GM12864 (cell line): ENCODE measurements at regions not wholly inside any gene's neighbourhood (a gene's known extent, or its start where the extent isn't known, plus 50 kb on each side); places are given as distances from the start of the nearest gene placed in this dataset.

ENCODE experiments used
- DNase-seq: peaks from one replicate; pipeline ENCODE4 v3.0.0-alpha.2; 2011; ENCODE audit warnings: low read depth
- H3K4me3 ChIP-seq: 2 replicates; pipeline ENCODE4 v1.5.1; 2011; ENCODE audit warnings: mild to moderate bottlenecking, low read depth, low read length, control low read depth
- CTCF ChIP-seq: IDR thresholded peaks from 2 replicates; pipeline ENCODE4 v1.5.1; 2011; ENCODE audit warnings: low read depth, mild to moderate bottlenecking, moderate library complexity, low read length, control low read depth, inconsistent platforms; ENCODE audit errors: missing control alignments

GRCh38 chr2:200244111-200244510 is 62.4 kb upstream of the SPATS2L start:
- DNase-seq = no peak
- H3K4me3 ChIP-seq = no peak overlapping the region
- TF ChIP-seq CTCF = no peak

GRCh38 chr2:200247494-200247893 is 59.0 kb upstream of the SPATS2L start:
- no peak overlapping the region for H3K4me3 ChIP-seq
- no peak for DNase-seq
- TF ChIP-seq CTCF = no peak

- no peak overlapping the region for H3K4me3 ChIP-seq
- no peak for DNase-seq
- no peak for TF ChIP-seq CTCF
These were observed 54.0 kb upstream of the SPATS2L start for GRCh38 chr2:200252265-200253067.

- TF ChIP-seq CTCF = no peak
- no peak overlapping the region for H3K4me3 ChIP-seq
- no peak for DNase-seq
These were observed 52.9 kb upstream of the SPATS2L start for GRCh38 chr2:200253639-200254038.

GRCh38 chr2:200254773-200255172 is 51.7 kb upstream of the SPATS2L start:
- no peak for TF ChIP-seq CTCF
- H3K4me3 ChIP-seq = no peak overlapping the region
- no peak for DNase-seq

- DNase-seq = no peak
- H3K4me3 ChIP-seq = no peak overlapping the region
- no peak for TF ChIP-seq CTCF
These were observed 50.9 kb upstream of the SPATS2L start for GRCh38 chr2:200255549-200255948.
